ENCODE measurements at regions not wholly inside any gene's neighbourhood (a gene's known extent, or its start where the extent isn't known, plus 50 kb on each side); places are given as distances from the start of the nearest gene placed in this dataset.

- no peak overlapping the region for H2AFZ ChIP-seq (ENCODE audit: control insufficient read depth, low read depth, low read length)
- no peak overlapping the region for H3K27ac ChIP-seq (ENCODE audit: control insufficient read depth, insufficient read depth)
- FAIRE-seq = no peak
- H3K79me2 ChIP-seq (ENCODE audit: control insufficient read depth, insufficient read depth, low read length) = no peaks in the 10 kb centered on the region
- H4K20me1 ChIP-seq (ENCODE audit: control insufficient read depth, insufficient read depth) = no peaks in the 10 kb centered on the region
- WGBS (ENCODE audit: insufficient coverage, insufficient replicate concordance, low lambda C conversion rate, missing lambda C conversion rate) = 50% methylated on average over 2 of the region's 2 CpGs
- ATAC-seq = no peak
- RAD21 ChIA-PET (ENCODE audit: unreplicated experiment) = no interaction called here
- no peaks in the 10 kb centered on the region; the same call in 2 of the 3 replicates for H3K9me3 ChIP-seq (replicated peaks; ENCODE audit: control insufficient read depth, insufficient read depth, low read length)
- H3K9ac ChIP-seq (ENCODE audit: control insufficient read depth, insufficient read depth, low read length) = no peak overlapping the region
- SMC1A ChIA-PET (ENCODE audit: uncharacterized antibody, unreplicated experiment) = interaction anchor here (1.7 kb wide), 1 partner anchor 17 kb away, joined by 3 read pairs; no protein-coding TSS in a partner anchor
- H3K4me1 ChIP-seq (ENCODE audit: control insufficient read depth, insufficient read depth, low read length) = no peaks in the 10 kb centered on the region
- no peaks in the 10 kb centered on the region for H3K27me3 ChIP-seq (replicated peaks in 1 of 2; ENCODE audit: control insufficient read depth in 2 of 2, insufficient read depth in 2 of 2, low read length in 1 of 2)
- DNase-seq (ENCODE audit: low read depth, low spot score) = no peak
- no peak overlapping the region for H3K4me2 ChIP-seq (ENCODE audit: control insufficient read depth, insufficient read depth)
- in situ Hi-C loops (cut with MboI) (no loop called here), intact Hi-C loops (cut with micrococcal nuclease; ENCODE audit: unreplicated experiment) (no loop called here)
- no peak for TF ChIP-seq HSF1 (IDR thresholded peaks at IDR 0.05; ENCODE audit: low read depth, low read length)
- no peak for TF ChIP-seq STAT3 (IDR thresholded peaks at IDR 0.05; ENCODE audit: low read depth, low read length)
- no peak for TF ChIP-seq EZH2 (IDR thresholded peaks at IDR 0.05; ENCODE audit: borderline replicate concordance, control insufficient read depth, low read depth, low read length)
- no peak for TF ChIP-seq SMAD5 (IDR thresholded peaks at IDR 0.05; ENCODE audit: low read depth)
- no peak for TF ChIP-seq IKZF2 (IDR thresholded peaks at IDR 0.05)
- TF ChIP-seq SMAD1 (IDR thresholded peaks at IDR 0.05; ENCODE audit: low read depth, partially characterized antibody) = no peak
- no TSS peak for BruUV-seq (replicated peaks)
- no peaks in the 10 kb centered on the region; a peak in 1 of 4 replicates for H3K36me3 ChIP-seq (ENCODE audit: control insufficient read depth in 2 of 2, insufficient read depth in 2 of 2, low read length in 1 of 2)
- no peak overlapping the region for H3K4me3 ChIP-seq
- CTCF ChIA-PET = no interaction called here
- POLR2A ChIA-PET = no interaction called here
These were observed 210.6 kb downstream of the IKZF2 start for GRCh38 chr2:212940816-212941215.

Measured in GM12878 (cell line).